HG02759 (cell line): ENCODE measurements at regions not wholly inside any gene's neighbourhood (a gene's known extent, or its start where the extent isn't known, plus 50 kb on each side); places are given as distances from the start of the nearest gene placed in this dataset.
"Not testable (repeated sequence)": the region's sequence is repeated elsewhere in the genome, so short reads cannot be mapped to it uniquely, and the experiment has no call there.

Experiments used
- ATAC-seq: cut with Tn5 transposase; IDR thresholded peaks from one replicate; pipeline ENCODE4 v1.9.1; 2021; ENCODE audit warnings: mild to moderate bottlenecking, moderate library complexity; ENCODE audit not compliant: unreplicated experiment

GRCh38 chr5:86671536-86671935, 53.8 kb downstream of the COX7C start:
- no peak for ATAC-seq

DNA sequence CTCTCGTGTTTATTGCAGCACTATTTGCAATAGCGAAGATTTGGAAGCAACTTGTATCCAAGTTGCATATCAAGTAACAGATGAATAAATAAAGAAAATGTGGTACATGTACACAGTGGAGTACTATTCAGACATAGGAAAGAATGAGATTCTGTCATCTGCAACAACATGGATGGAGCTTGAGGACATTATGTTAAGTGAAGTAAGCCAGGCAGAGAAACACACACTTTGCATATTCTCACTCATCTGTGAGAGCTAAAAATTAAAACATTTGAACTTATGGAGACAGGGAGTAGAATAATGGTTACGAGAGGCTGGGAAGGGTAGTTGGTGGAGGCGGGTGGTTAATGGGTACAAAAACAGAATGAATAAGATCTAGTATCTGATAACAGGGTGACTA, 56.3 kb downstream of the COX7C start:
- no peak for ATAC-seq

DNA sequence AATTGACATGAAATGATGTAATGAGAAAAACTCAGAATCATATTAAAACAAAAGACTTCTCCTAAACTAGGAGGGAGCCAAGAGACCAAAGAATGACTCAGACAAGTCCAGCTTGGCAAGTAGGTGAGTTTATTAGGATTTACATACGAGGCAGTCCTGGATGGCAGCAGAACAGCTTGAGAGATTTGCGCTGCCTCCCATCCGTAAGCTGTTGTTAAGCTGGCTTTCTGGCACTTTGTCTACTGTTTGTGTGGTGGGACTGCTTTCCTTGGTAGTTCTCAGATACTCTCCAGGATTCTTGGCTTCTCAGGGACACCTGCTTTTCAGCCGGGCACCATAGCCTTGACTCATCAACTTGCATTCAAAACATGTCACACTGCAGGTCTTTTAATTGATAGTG, 57.6 kb downstream of the COX7C start:
- no peak for ATAC-seq

- ATAC-seq: peak; percentile 75
Measured at GRCh38 chr5:86679529-86679928, 61.8 kb downstream of the COX7C start.

- ATAC-seq: no peak
Measured at GRCh38 chr5:86679949-86680348, 62.2 kb downstream of the COX7C start.

GRCh38 chr5:86684222-86684621, 66.5 kb downstream of the COX7C start:
- no peak for ATAC-seq

- no peak for ATAC-seq
Measured at GRCh38 chr5:86686046-86686445, 68.3 kb downstream of the COX7C start.

DNA sequence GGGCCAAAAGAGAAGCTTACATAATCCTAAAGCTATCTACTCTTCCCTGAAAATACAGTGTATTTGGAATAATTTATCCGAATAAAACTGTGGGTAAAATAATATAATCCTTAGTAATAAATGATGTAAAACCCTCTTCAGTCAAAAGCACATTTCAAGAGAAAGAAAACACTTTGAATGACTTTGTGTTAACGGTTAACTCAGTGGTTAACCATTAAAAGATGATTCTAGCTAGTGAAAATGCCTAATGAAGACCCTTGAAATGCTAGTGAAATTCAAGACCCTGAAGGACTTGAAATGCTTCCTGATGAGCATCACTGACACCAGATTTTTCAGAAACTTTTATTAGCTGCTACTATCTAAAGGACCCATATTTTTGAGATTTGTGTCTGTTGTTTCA, 70.7 kb downstream of the COX7C start:
- ATAC-seq: no peak

DNA sequence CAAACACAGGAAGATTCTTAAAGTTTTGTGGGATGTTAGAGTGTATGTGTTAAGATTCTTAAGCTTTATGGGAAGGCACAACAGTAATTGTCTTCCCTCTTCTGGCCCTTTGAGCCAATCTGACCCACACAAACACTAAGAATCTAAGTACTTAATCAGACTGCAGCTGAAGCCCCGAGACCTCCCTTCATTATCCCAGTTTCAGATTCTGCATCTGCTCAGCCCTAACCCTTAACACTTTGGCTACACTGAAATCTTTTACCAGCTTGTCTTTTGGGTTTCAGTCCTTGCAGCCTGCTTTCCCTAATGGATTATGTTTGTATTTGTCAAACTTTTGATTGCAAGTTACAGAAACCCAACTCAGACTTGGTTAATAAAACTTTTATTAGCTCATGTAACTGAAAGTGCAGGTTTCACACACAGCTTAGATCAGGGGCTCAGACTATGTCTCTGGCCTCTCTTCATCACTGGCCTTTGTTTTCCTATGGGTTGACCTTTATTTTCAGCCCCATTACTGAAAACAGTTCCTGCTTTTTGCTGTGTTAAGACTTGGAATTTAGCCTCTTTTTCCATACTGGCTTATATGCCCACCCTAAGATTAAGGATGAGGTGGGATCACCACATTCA, 71.5 kb downstream of the COX7C start:
- ATAC-seq: no peak

DNA sequence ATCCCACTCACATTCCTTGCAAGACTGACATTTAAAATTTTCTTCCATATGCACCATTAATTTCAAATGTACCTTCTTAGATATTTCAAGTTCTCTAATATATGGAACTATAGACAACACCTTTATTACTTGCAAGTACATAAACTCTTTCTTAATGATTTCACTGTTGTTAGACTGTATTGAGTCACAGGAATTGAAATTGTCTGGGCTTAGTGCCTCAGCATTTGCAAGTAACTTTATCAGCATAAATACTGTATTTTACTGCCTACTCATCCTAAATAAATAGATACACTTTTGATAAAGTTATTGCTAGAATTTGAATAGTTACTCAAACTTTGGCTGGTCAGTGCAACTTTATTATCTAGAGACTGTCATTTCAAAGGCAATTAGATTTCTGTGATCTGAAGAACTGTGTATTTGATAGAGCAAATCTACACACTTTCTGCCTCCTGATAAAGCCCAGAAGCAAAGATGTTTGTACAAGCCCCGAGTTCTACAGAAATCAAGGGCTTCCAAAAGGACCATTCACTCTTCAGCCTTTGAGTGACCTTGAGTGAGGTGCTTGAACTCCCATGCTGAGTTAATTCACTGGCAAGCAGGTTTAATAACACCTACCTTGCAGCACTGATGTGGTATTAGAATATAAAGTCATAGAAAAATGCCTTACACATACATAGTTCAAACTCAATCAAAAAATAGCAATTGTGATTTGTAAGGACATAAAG, 91.6 kb downstream of the COX7C start:
- ATAC-seq: no peak

GRCh38 chr5:86716121-86716520, 98.4 kb downstream of the COX7C start:
- ATAC-seq: no peak

GRCh38 chr5:86731319-86732117, 113.8 kb downstream of the COX7C start:
- not testable (repeated sequence) for ATAC-seq

DNA sequence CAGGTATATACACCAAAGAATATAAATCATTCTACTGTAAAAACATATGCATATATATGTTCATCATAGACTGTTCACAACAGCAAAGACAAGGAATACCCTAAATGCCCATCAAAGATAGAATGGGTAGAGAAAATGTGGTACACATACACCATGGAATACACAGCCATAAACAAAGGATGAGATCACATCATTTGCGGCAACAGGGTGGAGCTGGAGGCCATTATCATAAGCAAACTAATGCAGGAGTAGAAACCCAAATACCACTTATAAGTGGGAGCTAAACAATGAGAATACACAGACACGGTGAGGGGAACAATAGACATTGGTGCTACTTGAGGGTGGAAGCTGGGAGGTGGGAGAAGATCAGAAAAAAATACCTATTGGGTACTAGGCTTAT, 117.6 kb downstream of the COX7C start:
- ATAC-seq: no peak

GRCh38 chr5:86737579-86737978, 119.8 kb downstream of the COX7C start:
- ATAC-seq: no peak

- ATAC-seq: no peak
Measured at GRCh38 chr5:86748538-86749105, 130.9 kb downstream of the COX7C start.

DNA sequence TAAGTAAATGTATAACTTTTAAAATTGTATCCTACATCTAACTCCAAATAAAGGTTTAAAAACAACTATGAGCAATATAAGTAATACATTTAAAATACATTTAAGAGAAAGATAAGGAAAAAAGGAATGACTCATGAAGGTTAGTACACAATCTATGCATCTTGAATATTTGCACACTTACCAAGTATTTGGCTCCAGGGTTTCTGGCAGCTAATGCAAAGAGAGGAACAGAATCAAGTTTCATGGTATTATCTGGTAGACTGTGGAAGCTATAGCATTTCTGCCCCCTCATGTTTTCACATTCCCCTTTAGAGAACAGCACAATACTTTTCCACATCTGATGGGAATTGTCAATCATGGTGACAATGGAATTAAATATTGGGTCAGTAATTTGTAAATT, 132.1 kb downstream of the COX7C start:
- ATAC-seq: no peak

DNA sequence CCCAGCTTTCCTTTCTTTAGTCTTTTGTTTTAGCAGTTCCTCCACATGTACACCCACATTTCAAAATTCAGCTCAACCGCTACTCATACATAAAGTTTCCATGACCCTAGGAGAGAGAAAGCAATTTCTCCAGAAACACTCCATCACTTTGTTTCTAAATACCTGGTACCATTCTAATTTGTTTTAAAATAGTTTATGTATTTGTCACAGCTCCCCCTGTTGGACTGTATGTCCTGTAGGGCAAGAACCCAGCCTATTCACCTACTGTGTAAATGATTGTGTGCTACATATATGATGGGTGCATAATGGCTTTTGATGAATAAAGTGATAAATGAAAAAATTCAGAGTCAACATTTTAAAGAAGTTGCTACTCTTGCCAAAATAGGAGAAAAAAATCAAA, 139.1 kb downstream of the COX7C start:
- no peak for ATAC-seq

DNA sequence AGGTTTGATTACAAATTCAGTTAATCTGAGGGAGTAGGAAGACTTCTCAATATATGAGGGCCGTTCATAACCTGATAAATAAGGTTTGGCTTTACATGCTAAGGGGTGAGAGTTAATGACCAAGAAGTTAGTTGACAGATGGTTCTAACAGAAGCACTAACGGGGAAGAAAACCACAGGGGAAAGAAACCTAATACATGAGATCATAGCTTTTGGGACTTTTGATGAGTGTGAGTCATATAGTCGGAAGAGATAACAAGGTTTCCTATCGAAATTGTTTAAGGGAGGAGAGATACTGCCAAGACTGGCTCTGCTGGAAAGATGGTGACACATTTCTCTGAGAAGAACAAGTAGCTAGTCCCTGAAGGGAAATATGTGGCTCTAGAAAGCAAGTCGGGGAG, 140.1 kb downstream of the COX7C start:
- no peak for ATAC-seq

GRCh38 chr5:86760661-86761060, 142.9 kb downstream of the COX7C start:
- no peak for ATAC-seq

GRCh38 chr5:86763929-86764328, 146.2 kb downstream of the COX7C start:
- ATAC-seq: no peak

- no peak for ATAC-seq
Measured at GRCh38 chr5:86765778-86766502, 148.2 kb downstream of the COX7C start.
